GM12873 (cell line): ENCODE measurements at regions not wholly inside any gene's neighbourhood (a gene's known extent, or its start where the extent isn't known, plus 50 kb on each side); places are given as distances from the start of the nearest gene placed in this dataset.
A peak's percentile ranks its signal among the peaks of the same experiment; 100 is the strongest.

ENCODE experiments used
- CTCF ChIP-seq: IDR thresholded peaks from 2 replicates; pipeline ENCODE4 v1.5.1; 2012; ENCODE audit warnings: low read depth, mild to moderate bottlenecking, moderate library complexity, low read length, control low read depth; ENCODE audit not compliant: insufficient read depth; ENCODE audit errors: missing control alignments

- TF ChIP-seq CTCF: no peak
Measured at GRCh38 chrX:117843749-117844148, 272.9 kb downstream of the KLHL13 start.

DNA sequence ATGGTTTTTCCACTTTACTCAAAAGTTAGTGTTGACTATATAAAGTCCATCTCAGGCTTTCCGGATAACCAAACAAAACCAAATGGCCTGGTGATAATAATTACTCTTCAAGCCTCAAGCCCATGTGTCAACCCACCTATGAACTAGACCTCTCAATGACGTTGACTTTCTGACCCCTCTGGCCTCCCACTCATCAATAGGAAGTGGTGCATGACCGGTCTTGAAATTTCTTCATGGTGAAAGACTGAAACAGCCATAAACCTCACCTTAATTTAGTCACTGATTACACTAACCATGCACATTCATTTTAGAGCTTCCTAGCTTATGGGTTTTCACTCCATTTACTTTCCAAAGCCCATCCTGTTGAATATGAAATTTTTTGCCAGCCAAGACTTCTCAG lies 276.0 kb downstream of the KLHL13 start:
- TF ChIP-seq CTCF: no peak

GRCh38 chrX:117839544-117839943 lies 277.1 kb downstream of the KLHL13 start:
- peak; percentile 47 for TF ChIP-seq CTCF

DNA sequence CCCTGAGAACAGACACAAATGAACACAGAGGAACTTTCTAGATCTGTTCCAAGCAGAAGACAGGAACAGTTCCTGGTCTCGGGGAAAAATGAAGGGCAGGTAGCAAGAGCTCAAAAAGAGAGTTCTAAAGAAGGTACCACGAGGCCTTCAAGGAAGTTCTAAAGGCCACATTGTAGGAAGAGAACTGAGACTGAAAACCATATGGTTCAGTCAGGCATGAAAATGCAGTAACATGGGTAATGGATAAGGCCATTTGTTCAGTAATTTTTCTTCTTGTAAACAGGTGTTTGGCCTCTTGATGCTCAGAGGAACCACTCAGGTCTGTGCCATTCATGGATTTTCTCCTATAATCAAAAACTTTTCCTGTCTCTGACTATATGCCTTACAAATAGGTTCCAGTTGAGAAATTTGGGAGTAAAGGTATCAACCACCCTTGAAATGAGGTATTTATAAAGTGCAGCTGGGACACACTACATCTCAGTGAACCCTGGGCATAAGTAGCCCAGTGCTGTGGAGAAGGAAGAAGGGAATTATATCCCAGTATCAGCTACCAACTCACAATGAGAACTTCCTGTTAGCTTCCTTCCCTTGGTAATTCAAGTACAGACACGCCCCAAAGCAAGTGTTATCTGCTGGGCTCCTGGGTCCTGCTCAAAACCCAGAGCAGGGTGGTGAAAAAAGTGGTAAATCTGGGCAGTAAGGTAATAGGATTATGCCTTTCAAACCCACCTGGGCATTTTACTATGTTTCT lies 277.9 kb downstream of the KLHL13 start:
- no peak for TF ChIP-seq CTCF

GRCh38 chrX:117835034-117835433 lies 281.6 kb downstream of the KLHL13 start:
- TF ChIP-seq CTCF: no peak

GRCh38 chrX:117834076-117834475 lies 282.5 kb downstream of the KLHL13 start:
- TF ChIP-seq CTCF: no peak

DNA sequence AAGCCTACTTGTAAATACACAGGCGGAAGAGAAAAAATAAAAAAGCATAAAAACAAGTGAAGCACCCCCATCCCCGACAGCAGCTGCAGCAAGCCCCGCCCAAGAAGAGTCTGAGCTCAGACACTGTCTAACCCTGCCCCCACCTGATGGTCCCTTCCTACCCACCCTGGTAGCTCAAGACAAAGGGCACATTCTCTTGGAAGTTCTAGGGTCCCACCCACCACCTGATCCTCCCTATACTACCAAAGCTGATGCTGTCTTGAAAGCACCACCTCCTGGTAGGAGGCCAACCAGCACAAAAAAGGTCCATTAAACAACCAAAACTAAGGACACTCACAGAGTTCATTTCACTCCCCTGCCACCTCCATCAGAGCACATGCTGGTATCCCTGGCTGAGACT lies 308.2 kb downstream of the KLHL13 start:
- TF ChIP-seq CTCF: no peak
